D721Med (cell line): ENCODE measurements at regions not wholly inside any gene's neighbourhood (a gene's known extent, or its start where the extent isn't known, plus 50 kb on each side); places are given as distances from the start of the nearest gene placed in this dataset.

Experiments used
- DNase-seq: peaks from one replicate; pipeline ENCODE4 v3.0.0; 2011; ENCODE audit warnings: low spot score; ENCODE audit not compliant: insufficient read length
- FAIRE-seq: peaks from 2 replicates; lab custom pipeline; 2011; peaks lifted over from hg19 to GRCh38; lab: Jason Lieb, UNC
- TF ChIP-seq, protein P1 (sequence below): IDR thresholded peaks from 2 replicates; pipeline ENCODE4 v1.5.1; 2012; ENCODE audit warnings: mild to moderate bottlenecking, control low read depth; ENCODE audit not compliant: insufficient read depth; ENCODE audit errors: missing control alignments

- TF ChIP-seq, protein P1, sequence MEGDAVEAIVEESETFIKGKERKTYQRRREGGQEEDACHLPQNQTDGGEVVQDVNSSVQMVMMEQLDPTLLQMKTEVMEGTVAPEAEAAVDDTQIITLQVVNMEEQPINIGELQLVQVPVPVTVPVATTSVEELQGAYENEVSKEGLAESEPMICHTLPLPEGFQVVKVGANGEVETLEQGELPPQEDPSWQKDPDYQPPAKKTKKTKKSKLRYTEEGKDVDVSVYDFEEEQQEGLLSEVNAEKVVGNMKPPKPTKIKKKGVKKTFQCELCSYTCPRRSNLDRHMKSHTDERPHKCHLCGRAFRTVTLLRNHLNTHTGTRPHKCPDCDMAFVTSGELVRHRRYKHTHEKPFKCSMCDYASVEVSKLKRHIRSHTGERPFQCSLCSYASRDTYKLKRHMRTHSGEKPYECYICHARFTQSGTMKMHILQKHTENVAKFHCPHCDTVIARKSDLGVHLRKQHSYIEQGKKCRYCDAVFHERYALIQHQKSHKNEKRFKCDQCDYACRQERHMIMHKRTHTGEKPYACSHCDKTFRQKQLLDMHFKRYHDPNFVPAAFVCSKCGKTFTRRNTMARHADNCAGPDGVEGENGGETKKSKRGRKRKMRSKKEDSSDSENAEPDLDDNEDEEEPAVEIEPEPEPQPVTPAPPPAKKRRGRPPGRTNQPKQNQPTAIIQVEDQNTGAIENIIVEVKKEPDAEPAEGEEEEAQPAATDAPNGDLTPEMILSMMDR = no peak
- FAIRE-seq (no peak), DNase-seq (no peak)
Observed at GRCh38 chrX:45846328-45846727, 645.7 kb upstream of the DIPK2B start.

DNA sequence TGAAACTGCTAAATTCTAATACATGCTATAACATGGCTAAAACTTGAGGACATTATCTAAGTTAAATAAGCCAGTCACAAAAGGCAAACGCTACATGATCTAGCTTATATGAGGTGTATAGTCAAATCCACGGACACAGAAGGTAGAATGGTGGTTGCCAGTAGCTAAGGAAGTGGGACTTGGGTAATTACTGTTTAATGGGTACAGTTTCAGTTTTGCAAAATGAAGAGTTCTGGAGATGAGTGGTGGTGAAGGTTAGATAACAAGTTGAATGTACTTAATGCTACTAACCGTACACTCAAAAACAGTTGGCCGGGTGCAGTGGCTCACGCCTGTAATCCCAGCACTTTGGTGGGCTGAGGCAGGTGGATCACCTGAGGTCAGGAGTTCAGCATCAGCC is 644.5 kb upstream of the DIPK2B start:
- TF ChIP-seq, protein P1 = no peak
- no peak for FAIRE-seq
- no peak for DNase-seq

DNA sequence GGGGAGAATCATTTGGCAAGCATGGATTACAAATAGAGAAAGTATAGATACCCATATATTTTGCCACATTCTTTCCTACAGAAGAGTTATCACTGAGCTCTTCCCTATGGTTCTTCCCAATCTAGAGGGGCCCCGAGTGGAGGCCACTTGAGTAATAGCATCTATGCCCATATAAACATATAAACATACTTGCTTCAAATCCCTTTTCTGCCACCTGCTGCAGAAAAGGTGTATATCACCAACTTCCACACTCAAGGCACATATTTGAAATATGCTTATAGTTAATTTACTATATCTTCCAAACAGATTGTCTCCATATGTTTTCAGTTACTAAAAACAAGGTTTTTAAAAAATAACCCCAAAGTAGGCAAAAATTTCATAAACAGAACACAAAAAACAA is 642.8 kb upstream of the DIPK2B start:
- DNase-seq (no peak), FAIRE-seq (no peak)
- TF ChIP-seq, protein P1 = peak; percentile 24

DNA sequence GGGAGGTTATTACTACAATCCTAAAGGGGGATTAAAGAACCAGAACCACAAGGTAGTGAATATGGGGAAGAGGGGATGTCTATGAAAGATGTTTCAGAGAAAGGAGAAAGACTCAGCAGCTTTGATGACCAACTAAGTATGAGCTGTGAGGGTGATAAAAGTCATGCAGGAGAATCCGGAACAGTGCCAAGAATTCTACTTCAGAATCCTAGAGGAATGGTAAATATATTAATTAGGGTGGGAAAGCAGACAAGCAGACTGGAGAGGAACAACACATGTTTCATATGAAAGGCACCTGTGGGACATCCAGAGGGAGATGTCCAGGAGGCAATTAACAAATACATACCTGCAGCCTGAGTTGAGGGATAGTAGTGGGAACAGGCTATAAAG is 642.2 kb upstream of the DIPK2B start:
- FAIRE-seq (no peak), DNase-seq (no peak)
- TF ChIP-seq, protein P1 = no peak

- DNase-seq = no peak
- TF ChIP-seq, protein P1 = no peak
- FAIRE-seq = no peak
Observed at GRCh38 chrX:45842207-45842925, 641.7 kb upstream of the DIPK2B start.

DNA sequence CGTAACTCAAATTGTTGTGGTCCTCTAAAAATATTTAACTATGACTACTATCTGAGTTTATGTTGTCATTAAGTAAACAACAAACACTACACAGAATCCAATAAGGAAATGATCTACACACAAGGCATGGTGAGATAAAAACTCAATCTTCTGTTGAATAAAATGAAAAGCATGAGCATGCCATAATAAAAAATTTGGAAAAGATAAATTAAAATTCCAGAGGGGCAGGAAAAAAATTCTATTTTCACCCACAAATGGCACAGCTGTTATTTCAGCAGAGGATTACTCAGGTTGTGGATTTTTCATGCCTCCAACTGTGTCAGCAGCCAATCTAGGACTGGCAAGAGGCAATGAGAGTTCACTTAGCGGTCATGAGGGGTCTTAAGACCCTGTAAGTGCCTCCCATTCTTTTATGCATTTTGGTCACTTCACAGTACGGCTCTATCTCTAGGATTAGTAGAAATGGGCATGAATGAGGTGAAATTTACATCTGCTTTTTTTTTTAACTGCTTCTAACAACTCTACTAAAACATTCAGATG is 639.8 kb upstream of the DIPK2B start:
- TF ChIP-seq, protein P1 = no peak
- FAIRE-seq (no peak), DNase-seq (no peak)

DNA sequence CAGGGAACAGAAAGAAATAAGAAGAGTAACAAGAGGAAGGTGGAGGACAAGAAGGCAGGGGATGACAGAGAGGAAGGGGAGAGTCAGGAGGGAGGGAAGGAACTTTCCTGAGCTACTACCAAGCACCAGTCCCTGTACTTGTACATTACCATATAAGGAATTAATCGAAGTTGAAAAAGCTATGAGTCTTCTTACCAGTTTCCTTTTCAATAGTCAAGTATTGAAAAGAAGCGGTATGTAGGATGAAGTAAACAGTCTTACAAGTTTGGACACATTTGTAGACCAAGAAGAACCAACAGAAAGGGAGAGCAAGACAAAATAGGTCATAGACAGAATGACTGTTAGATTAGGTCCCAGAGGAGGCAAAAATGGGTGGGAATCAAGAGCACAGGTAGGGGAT is 629.7 kb upstream of the DIPK2B start:
- TF ChIP-seq, protein P1 = no peak
- FAIRE-seq = no peak
- no peak for DNase-seq
